B cell (primary cell): ENCODE measurements at regions not wholly inside any gene's neighbourhood (a gene's known extent, or its start where the extent isn't known, plus 50 kb on each side); places are given as distances from the start of the nearest gene placed in this dataset.

Experiments used
- ATAC-seq: fragments of 200-7000 bp; cut with Tn5 transposase; one replicate; pipeline ENCODE4 v1.10.0; 2021; ENCODE audit warnings: low read depth, mild to moderate bottlenecking, moderate number of reproducible peaks, moderate library complexity
- CTCF ChIA-PET: fragments of 350-600 bp; sonication (Branson Sonifier 250); formaldehyde crosslinking; loops from one replicate; lab custom pipeline; 2021; ENCODE audit warnings: antibody characterized with exemption, inconsistent platforms; lab: Charles Lee
- POLR2A ChIA-PET: fragments of 350-600 bp; sonication (Branson Sonifier 250); formaldehyde crosslinking; loops from one replicate; lab custom pipeline; 2021; ENCODE audit warnings: antibody characterized with exemption; lab: Charles Lee
- DNase-seq: peaks from one replicate; pipeline ENCODE4 v3.0.0; 2013
- H2AFZ ChIP-seq: 2 replicates; pipeline ENCODE4 v1.6.1; 2012; ENCODE audit warnings: mild to moderate bottlenecking, low read depth, low read length; ENCODE audit not compliant: insufficient read depth, poor library complexity, severe bottlenecking
- H3K27ac ChIP-seq, 2 donors: 1 replicate in 1 of 2; 2 replicates in 1 of 2; pipeline ENCODE4 v1.5.1; 2012 to 2013; ENCODE audit warnings: low read length in 2 of 2, mild to moderate bottlenecking in 2 of 2, moderate library complexity in 1 of 2
- H3K27me3 ChIP-seq, 4 experiments: fragments of 200-600 bp in 1 of 4; sonication (generic) in 1 of 4; replicated peaks in 1 of 4; 1 replicate in 2 of 4; 2 replicates in 2 of 4; pipeline versions ENCODE4 v1.6.1 to v1.7.0; 2013 to 2016; ENCODE audit warnings: low read length in 3 of 4, mild to moderate bottlenecking in 2 of 4, mixed read lengths in 1 of 4, moderate library complexity in 1 of 4; ENCODE audit not compliant: insufficient read depth in 4 of 4, control insufficient read depth in 3 of 4; ENCODE audit errors: control extremely low read depth in 1 of 4
- H3K36me3 ChIP-seq, 2 experiments: replicated peaks in 1 of 2; 1 replicate in 1 of 2; 2 replicates in 1 of 2; pipeline versions ENCODE4 v1.6.1 to v1.7.1; 2013; ENCODE audit warnings: low read length in 1 of 2; ENCODE audit not compliant: insufficient read depth in 2 of 2, control insufficient read depth in 1 of 2; ENCODE audit errors: control extremely low read depth in 1 of 2, extremely low read depth in 1 of 2
- H3K4me1 ChIP-seq, 2 donors: fragments of 200-600 bp in 1 of 2; sonication (generic) in 1 of 2; 1 replicate in 1 of 2; 2 replicates in 1 of 2; pipeline versions ENCODE4 v1.5.1 to v1.6.1; 2013 to 2017; ENCODE audit warnings: low read length in 2 of 2; ENCODE audit not compliant: control insufficient read depth in 2 of 2, insufficient read depth in 2 of 2
- H3K4me2 ChIP-seq: replicated peaks from 2 replicates; pipeline ENCODE3; 2012; ENCODE audit warnings: mild to moderate bottlenecking, low read depth, low read length; ENCODE audit not compliant: poor library complexity, severe bottlenecking
- H3K4me3 ChIP-seq, 5 experiments: fragments of 200-600 bp in 1 of 5; sonication (generic) in 1 of 5; 1 replicate in 3 of 5; 2 replicates in 2 of 5; pipeline versions ENCODE4 v1.5.1 to v1.7.0; 2011 to 2016; ENCODE audit warnings: low read length in 4 of 5, mild to moderate bottlenecking in 4 of 5, low read depth in 2 of 5, control low read depth in 1 of 5, moderate library complexity in 1 of 5; ENCODE audit not compliant: insufficient read depth in 1 of 5; ENCODE audit errors: control extremely low read depth in 1 of 5, extremely low read depth in 1 of 5
- H3K79me2 ChIP-seq: fragments of 200-600 bp; sonication (generic); one replicate; pipeline ENCODE4 v1.6.0; 2016; ENCODE audit warnings: low read length; ENCODE audit not compliant: control insufficient read depth, insufficient read depth
- H3K9ac ChIP-seq: fragments of 200-600 bp; sonication (generic); 2 replicates; pipeline ENCODE4 v1.6.1; 2017; ENCODE audit warnings: mild to moderate bottlenecking, low read length, moderate library complexity
- H3K9me3 ChIP-seq, 3 donors: one replicate each; pipeline versions ENCODE4 v1.6.1 to v1.7.1; 2013; ENCODE audit warnings: low read length in 2 of 3; ENCODE audit not compliant: control insufficient read depth in 2 of 3, insufficient read depth in 1 of 3; ENCODE audit errors: control extremely low read depth in 1 of 3
- H4K20me1 ChIP-seq: 2 replicates; pipeline ENCODE4 v1.6.0; 2012; ENCODE audit warnings: mild to moderate bottlenecking, low read length; ENCODE audit not compliant: insufficient read depth, control insufficient read depth, poor library complexity, severe bottlenecking
- H3K27ac Mint-ChIP-seq: one replicate; pipeline ENCODE4 v1.8.0; 2021; ENCODE audit warnings: mixed read lengths
- H3K27me3 Mint-ChIP-seq: one replicate; pipeline ENCODE4 v1.8.0; 2021; ENCODE audit warnings: mixed read lengths
- H3K4me1 Mint-ChIP-seq: one replicate; pipeline ENCODE4 v1.8.0; 2021; ENCODE audit warnings: mixed read lengths
- H3K4me3 Mint-ChIP-seq: one replicate; pipeline ENCODE4 v1.8.0; 2021; ENCODE audit warnings: mixed read lengths
- H3K9me3 Mint-ChIP-seq: one replicate; pipeline ENCODE4 v1.8.0; 2022; ENCODE audit warnings: mixed read lengths; ENCODE audit not compliant: insufficient read depth
- CTCF ChIP-seq: fragments of 200-600 bp; IDR thresholded peaks from one replicate; pipeline ENCODE4 v1.8.0; 2022; ENCODE audit warnings: antibody characterized with exemption, mild to moderate bottlenecking
- EZH2 ChIP-seq: IDR thresholded peaks from 2 replicates; pipeline ENCODE4 v1.6.1; 2012; ENCODE audit warnings: borderline replicate concordance, low read depth, mild to moderate bottlenecking, moderate library complexity, low read length; ENCODE audit not compliant: insufficient read depth, poor library complexity, severe bottlenecking
- WGBS: methylation state at CpG from one replicate; pipeline ENCODE4 v1.1.5; 2013; ENCODE audit warnings: missing lambda C conversion rate; ENCODE audit not compliant: insufficient coverage; 5-methylcytosine and 5-hydroxymethylcytosine counted together
- intact Hi-C: fragments of 100-400 bp; cut with micrococcal nuclease; formaldehyde crosslinking; loops from one replicate; pipeline ENCODE4 v1.10.0; 2022

GRCh38 chr6:126640921-126641320 is 301.0 kb downstream of the CENPW start:
- Mint-ChIP-seq H3K27me3 (no peaks in the 10 kb centered on the region), H3K27ac (no peak overlapping the region), H3K4me3 (no peak overlapping the region), H3K9me3 (no peaks in the 10 kb centered on the region), H3K4me1 (no peaks in the 10 kb centered on the region)
- no peak for TF ChIP-seq CTCF
- no peak for TF ChIP-seq EZH2
- Histone ChIP-seq H4K20me1 (no peaks in the 10 kb centered on the region), H3K9ac (no peak overlapping the region), H3K4me1 (no peaks in the 10 kb centered on the region), H3K4me3 (no peak overlapping the region), H2AFZ (no peak overlapping the region), H3K9me3 (no peaks in the 10 kb centered on the region), H3K27ac (no peak overlapping the region), H3K27me3 (no peaks in the 10 kb centered on the region), H3K36me3 (no peaks in the 10 kb centered on the region), H3K4me2 (no peak overlapping the region), H3K79me2 (no peaks in the 10 kb centered on the region)
- DNase-seq, result no peak
- no peak for ATAC-seq
- intact Hi-C loops, result no loop called here
- CTCF ChIA-PET, result no interaction called here
- POLR2A ChIA-PET, result no interaction called here

DNA sequence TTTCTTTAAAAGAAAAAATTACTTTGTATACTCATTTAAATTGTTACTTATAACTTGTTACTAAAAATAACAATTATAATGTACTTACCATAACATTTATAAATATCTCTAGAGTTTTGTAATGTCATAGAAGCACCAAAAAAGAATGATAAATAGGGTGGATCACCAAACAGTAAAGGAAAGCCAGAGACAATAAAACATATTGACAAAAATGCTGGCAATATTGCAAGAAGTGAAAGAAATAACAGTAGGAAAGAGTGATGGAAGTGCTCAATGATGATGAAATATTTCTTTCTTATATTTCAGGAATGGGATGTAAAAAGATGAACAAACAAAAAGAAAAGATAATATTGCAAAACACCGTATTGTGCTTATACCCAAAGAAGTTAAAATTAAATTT is 301.7 kb downstream of the CENPW start:
- DNase-seq (no peak), ATAC-seq (no peak)
- Mint-ChIP-seq H3K27ac (no peak overlapping the region), H3K4me3 (no peak overlapping the region), H3K27me3 (no peaks in the 10 kb centered on the region), H3K4me1 (no peaks in the 10 kb centered on the region), H3K9me3 (no peaks in the 10 kb centered on the region)
- no peaks in the 10 kb centered on the region for H4K20me1 ChIP-seq
- ChIA-PET POLR2A (no interaction called here), CTCF (no interaction called here)
- H3K9me3 ChIP-seq, result no peaks in the 10 kb centered on the region
- H3K79me2 ChIP-seq, result no peaks in the 10 kb centered on the region
- no peaks in the 10 kb centered on the region for H3K36me3 ChIP-seq
- no peaks in the 10 kb centered on the region for H3K27me3 ChIP-seq
- no peak overlapping the region for H3K27ac ChIP-seq
- no peak overlapping the region for H3K4me2 ChIP-seq
- intact Hi-C loops, result no loop called here
- H3K9ac ChIP-seq, result no peak overlapping the region
- no peak overlapping the region for H3K4me3 ChIP-seq
- WGBS, result no CpG with 5 or more reads among the region's 1 CpG
- TF ChIP-seq CTCF (no peak), EZH2 (no peak)
- H3K4me1 ChIP-seq, result no peaks in the 10 kb centered on the region
- H2AFZ ChIP-seq, result no peak overlapping the region
